ENCODE measurements at regions not wholly inside any gene's neighbourhood (a gene's known extent, or its start where the extent isn't known, plus 50 kb on each side); places are given as distances from the start of the nearest gene placed in this dataset.

- Histone ChIP-seq H3K4me3 (no peak overlapping the region), H3K27me3 (no peaks in the 10 kb centered on the region), H3K27ac (no peak overlapping the region), H3K4me1 (replicated peaks in 1 of 2) (no peaks in the 10 kb centered on the region), H3K9me3 (replicated peaks in 1 of 3) (no peaks in the 10 kb centered on the region), H3K36me3 (replicated peaks in 1 of 2) (no peaks in the 10 kb centered on the region)
- TF ChIP-seq CTCF (IDR thresholded peaks at IDR 0.05): no peak
- no peak for TF ChIP-seq POLR2A (IDR thresholded peaks at IDR 0.05)
- 84 to 89% (median 85%) methylated on average over 2 of the region's 2 CpGs for WGBS, 4 donors
- no peak for DNase-seq
- intact Hi-C loops (cut with DNase I): no loop called here
Observed at GRCh38 chr1:227422581-227422980, 104.3 kb upstream of the CDC42BPA start.

- 87 to 93% (median 89%) methylated on average over 5 of the region's 5 CpGs for whole genome bisulfite sequencing, 4 donors
- no peaks in the 10 kb centered on the region for H3K27me3 ChIP-seq
- no peak for DNase-seq
- no peak overlapping the region for H3K27ac ChIP-seq
- no peak overlapping the region for H3K4me3 ChIP-seq
- no peaks in the 10 kb centered on the region for H3K36me3 ChIP-seq (replicated peaks in 1 of 2)
- H3K9me3 ChIP-seq (replicated peaks in 1 of 3): no peaks in the 10 kb centered on the region
- H3K4me1 ChIP-seq (replicated peaks in 1 of 2): no peaks in the 10 kb centered on the region
- intact Hi-C loops (cut with DNase I): no loop called here
- TF ChIP-seq POLR2A (IDR thresholded peaks at IDR 0.05) (no peak), CTCF (IDR thresholded peaks at IDR 0.05) (no peak)
Observed at GRCh38 chr1:227420147-227420546, 101.9 kb upstream of the CDC42BPA start.

GRCh38 chr1:227417756-227418480 is 99.6 kb upstream of the CDC42BPA start:
- Histone ChIP-seq H3K4me1 (replicated peaks in 1 of 2) (no peaks in the 10 kb centered on the region), H3K27me3 (no peaks in the 10 kb centered on the region), H3K27ac (no peak overlapping the region), H3K36me3 (replicated peaks in 1 of 2) (no peaks in the 10 kb centered on the region), H3K9me3 (replicated peaks in 1 of 3) (no peaks in the 10 kb centered on the region), H3K4me3 (no peak overlapping the region)
- DNase-seq: no peak
- TF ChIP-seq CTCF (IDR thresholded peaks at IDR 0.05): no peak
- TF ChIP-seq POLR2A (IDR thresholded peaks at IDR 0.05): no peak
- intact Hi-C loops (cut with DNase I): no loop called here
- 67 to 79% (median 72%) methylated on average over 2 of the region's 2 CpGs for WGBS, 4 donors

- Histone ChIP-seq H3K27me3 (no peaks in the 10 kb centered on the region), H3K36me3 (replicated peaks in 1 of 2) (no peaks in the 10 kb centered on the region), H3K27ac (no peak overlapping the region), H3K4me3 (no peak overlapping the region), H3K9me3 (replicated peaks in 1 of 3) (no peaks in the 10 kb centered on the region), H3K4me1 (replicated peaks in 1 of 2) (no peaks in the 10 kb centered on the region)
- no peak for DNase-seq
- intact Hi-C loops (cut with DNase I): no loop called here
- TF ChIP-seq POLR2A (IDR thresholded peaks at IDR 0.05) (no peak), CTCF (IDR thresholded peaks at IDR 0.05) (no peak)
- WGBS, 4 donors: 91 to 96% (median 94%) methylated on average over 6 of the region's 6 CpGs
Observed at GRCh38 chr1:227416156-227416830, 98.0 kb upstream of the CDC42BPA start.
